ENCODE measurements at regions not wholly inside any gene's neighbourhood (a gene's known extent, or its start where the extent isn't known, plus 50 kb on each side); places are given as distances from the start of the nearest gene placed in this dataset.
A peak's percentile ranks its signal among the peaks of the same experiment; 100 is the strongest.

- in situ Hi-C loops (cut with HindIII; ENCODE audit: low pct_ligation_motif_present, low sequenced_read_pairs): no loop called here
- H3K27ac ChIP-seq: no peak overlapping the region
- no peak overlapping the region for H3K4me3 ChIP-seq (ENCODE audit: low read depth, low read length)
- H3K27me3 ChIP-seq (replicated peaks): no peaks in the 10 kb centered on the region
- no peak for TF ChIP-seq CTCF (IDR thresholded peaks at IDR 0.05; ENCODE audit: low read depth, low read length, missing control alignments)
- no peak for DNase-seq
- no peaks in the 10 kb centered on the region for H3K36me3 ChIP-seq (replicated peaks)
Measured at GRCh38 chr1:220330265-220330664, 58.0 kb upstream of the RAB3GAP2 start.

GRCh38 chr1:220327106-220327505 lies 54.9 kb upstream of the RAB3GAP2 start:
- no peaks in the 10 kb centered on the region for H3K27me3 ChIP-seq (replicated peaks)
- H3K4me3 ChIP-seq (ENCODE audit: low read depth, low read length): no peak overlapping the region
- H3K36me3 ChIP-seq (replicated peaks): no peaks in the 10 kb centered on the region
- no peak for DNase-seq
- TF ChIP-seq CTCF (IDR thresholded peaks at IDR 0.05; ENCODE audit: low read depth, low read length, missing control alignments): no peak
- no peak overlapping the region for H3K27ac ChIP-seq
- in situ Hi-C loops (cut with HindIII; ENCODE audit: low pct_ligation_motif_present, low sequenced_read_pairs): no loop called here

GRCh38 chr1:220326578-220326977 lies 54.3 kb upstream of the RAB3GAP2 start:
- TF ChIP-seq CTCF (IDR thresholded peaks at IDR 0.05; ENCODE audit: low read depth, low read length, missing control alignments): no peak
- Histone ChIP-seq H3K27me3 (replicated peaks) (no peaks in the 10 kb centered on the region), H3K27ac (no peak overlapping the region), H3K36me3 (replicated peaks) (no peaks in the 10 kb centered on the region), H3K4me3 (ENCODE audit: low read depth, low read length) (no peak overlapping the region)
- DNase-seq: peak; percentile 10
- in situ Hi-C loops (cut with HindIII; ENCODE audit: low pct_ligation_motif_present, low sequenced_read_pairs): no loop called here

- DNase-seq: no peak
- H3K4me3 ChIP-seq (ENCODE audit: low read depth, low read length): no peak overlapping the region
- no peaks in the 10 kb centered on the region for H3K36me3 ChIP-seq (replicated peaks)
- in situ Hi-C loops (cut with HindIII; ENCODE audit: low pct_ligation_motif_present, low sequenced_read_pairs): no loop called here
- no peak overlapping the region for H3K27ac ChIP-seq
- no peak for TF ChIP-seq CTCF (IDR thresholded peaks at IDR 0.05; ENCODE audit: low read depth, low read length, missing control alignments)
- H3K27me3 ChIP-seq (replicated peaks): no peaks in the 10 kb centered on the region
Measured at GRCh38 chr1:220325306-220325995, 53.2 kb upstream of the RAB3GAP2 start.

- no peak for DNase-seq
- Histone ChIP-seq H3K4me3 (ENCODE audit: low read depth, low read length) (no peak overlapping the region), H3K36me3 (replicated peaks) (no peaks in the 10 kb centered on the region), H3K27me3 (replicated peaks) (no peaks in the 10 kb centered on the region), H3K27ac (no peak overlapping the region)
- TF ChIP-seq CTCF (IDR thresholded peaks at IDR 0.05; ENCODE audit: low read depth, low read length, missing control alignments): no peak
- in situ Hi-C loops (cut with HindIII; ENCODE audit: low pct_ligation_motif_present, low sequenced_read_pairs): no loop called here
Measured at GRCh38 chr1:220323717-220324116, 51.5 kb upstream of the RAB3GAP2 start.

GRCh38 chr1:220322570-220322969 lies 50.3 kb upstream of the RAB3GAP2 start:
- Histone ChIP-seq H3K4me3 (ENCODE audit: low read depth, low read length) (no peak overlapping the region), H3K27me3 (replicated peaks) (no peaks in the 10 kb centered on the region), H3K27ac (no peak overlapping the region), H3K36me3 (replicated peaks) (no peaks in the 10 kb centered on the region)
- in situ Hi-C loops (cut with HindIII; ENCODE audit: low pct_ligation_motif_present, low sequenced_read_pairs): no loop called here
- no peak for DNase-seq
- TF ChIP-seq CTCF (IDR thresholded peaks at IDR 0.05; ENCODE audit: low read depth, low read length, missing control alignments): no peak

Measured in brain microvascular endothelial cell (primary cell).